ENCODE measurements at regions not wholly inside any gene's neighbourhood (a gene's known extent, or its start where the extent isn't known, plus 50 kb on each side); places are given as distances from the start of the nearest gene placed in this dataset.
"Not testable (repeated sequence)": the region's sequence is repeated elsewhere in the genome, so short reads cannot be mapped to it uniquely, and the experiment has no call there.

- no peak overlapping the region for H3K27ac ChIP-seq
- no peaks in the 10 kb centered on the region for H3K27me3 ChIP-seq
- no peak overlapping the region for H3K4me3 ChIP-seq
- DNase-seq (no peak), ATAC-seq (no peak)
- no peak for TF ChIP-seq CTCF (IDR thresholded peaks at IDR 0.05)
- no peaks in the 10 kb centered on the region for H3K36me3 ChIP-seq
- no peaks in the 10 kb centered on the region for H3K4me1 ChIP-seq
- no peaks in the 10 kb centered on the region for H3K9me3 ChIP-seq
- intact Hi-C loops (cut with DNase I) = no loop called here
These were observed 613.2 kb downstream of the KCNJ18 start for GRCh38 chr17:22305356-22306071.

- H3K4me1 ChIP-seq = not testable (repeated sequence)
These were observed 618.0 kb downstream of the KCNJ18 start for GRCh38 chr17:22310292-22310691.

GRCh38 chr17:22310717-22311686, 618.7 kb downstream of the KCNJ18 start:
- Histone ChIP-seq H3K4me1 (no peaks in the 10 kb centered on the region), H3K36me3 (no peaks in the 10 kb centered on the region), H3K9me3 (no peaks in the 10 kb centered on the region), H3K4me3 (no peak overlapping the region), H3K27ac (no peak overlapping the region), H3K27me3 (no peaks in the 10 kb centered on the region)
- no peak for TF ChIP-seq CTCF (IDR thresholded peaks at IDR 0.05)
- no peak for DNase-seq
- ATAC-seq = no peak
- intact Hi-C loops (cut with DNase I) = loop anchor here (10.0 kb wide), 1 partner anchor 56 kb away; no protein-coding TSS in a partner anchor

More at GRCh38 chr17:22310292-22310691, 618.0 kb downstream of the KCNJ18 start:
- not testable (repeated sequence) for H3K27me3 ChIP-seq, H3K4me3 ChIP-seq, DNase-seq, H3K9me3 ChIP-seq, ATAC-seq, H3K36me3 ChIP-seq, H3K27ac ChIP-seq
- intact Hi-C loops (cut with DNase I) = loop anchor here (10.0 kb wide), 1 partner anchor 55 kb away; no protein-coding TSS in a partner anchor

- intact Hi-C loops (cut with DNase I); DNase-seq; H3K4me1 ChIP-seq; ATAC-seq; H3K36me3 ChIP-seq; H3K4me3 ChIP-seq; H3K27me3 ChIP-seq; H3K9me3 ChIP-seq; H3K27ac ChIP-seq: not testable (repeated sequence)
These were observed 628.7 kb downstream of the KCNJ18 start for GRCh38 chr17:22321001-22321400.

- intact Hi-C loops (cut with DNase I); ATAC-seq; H3K4me1 ChIP-seq; H3K4me3 ChIP-seq; H3K36me3 ChIP-seq; H3K9me3 ChIP-seq; DNase-seq; H3K27me3 ChIP-seq; H3K27ac ChIP-seq: not testable (repeated sequence)
These were observed 630.7 kb downstream of the KCNJ18 start for GRCh38 chr17:22322893-22323550.

GRCh38 chr17:22337467-22337866, 645.1 kb downstream of the KCNJ18 start:
- no peak for DNase-seq
- Histone ChIP-seq H3K36me3 (no peaks in the 10 kb centered on the region), H3K9me3 (no peaks in the 10 kb centered on the region), H3K27ac (no peak overlapping the region), H3K27me3 (no peaks in the 10 kb centered on the region), H3K4me3 (no peak overlapping the region), H3K4me1 (no peaks in the 10 kb centered on the region)
- intact Hi-C loops (cut with DNase I) = no loop called here
- TF ChIP-seq CTCF (IDR thresholded peaks at IDR 0.05) = no peak
- no peak for ATAC-seq

- H3K4me3 ChIP-seq; H3K9me3 ChIP-seq; H3K27ac ChIP-seq; intact Hi-C loops (cut with DNase I); H3K27me3 ChIP-seq; ATAC-seq; H3K36me3 ChIP-seq; DNase-seq; H3K4me1 ChIP-seq: not testable (repeated sequence)
These were observed 664.3 kb downstream of the KCNJ18 start for GRCh38 chr17:22356603-22357002.

GRCh38 chr17:22370988-22371387, 678.7 kb downstream of the KCNJ18 start:
- H3K4me1 ChIP-seq; H3K4me3 ChIP-seq; H3K27me3 ChIP-seq; intact Hi-C loops (cut with DNase I); DNase-seq; H3K9me3 ChIP-seq; H3K36me3 ChIP-seq; ATAC-seq; H3K27ac ChIP-seq: not testable (repeated sequence)

All from upper lobe of right lung (tissue), 1 donor.